RWPE2 (cell line): ENCODE measurements at regions not wholly inside any gene's neighbourhood (a gene's known extent, or its start where the extent isn't known, plus 50 kb on each side); places are given as distances from the start of the nearest gene placed in this dataset.
A peak's percentile ranks its signal among the peaks of the same experiment; 100 is the strongest.

Experiments
- ATAC-seq: fragments of 200-7000 bp; cut with Tn5 transposase; 3 replicates; pipeline ENCODE4 v1.9.1; 2021; ENCODE audit warnings: low read depth
- DNase-seq: peaks from one replicate; pipeline ENCODE4 v3.0.0-alpha.2; 2020; ENCODE audit warnings: low spot score
- H3K27ac ChIP-seq: fragments of 450-650 bp; 2 replicates; pipeline ENCODE4 v1.5.1; 2017; ENCODE audit warnings: mild to moderate bottlenecking; ENCODE audit not compliant: poor library complexity, severe bottlenecking
- H3K27me3 ChIP-seq: fragments of 250-450 bp; sonication (Bioruptor Pico); 2 replicates; pipeline ENCODE4 v1.5.1; 2021; ENCODE audit warnings: mild to moderate bottlenecking, moderate library complexity; ENCODE audit not compliant: insufficient read depth, poor library complexity, severe bottlenecking
- H3K36me3 ChIP-seq: fragments of 250-450 bp; sonication (Bioruptor Pico); 2 replicates; pipeline ENCODE4 v1.5.1; 2020; ENCODE audit warnings: low read depth, mild to moderate bottlenecking, moderate library complexity
- H3K4me1 ChIP-seq: fragments of 250-450 bp; sonication (Bioruptor Pico); 2 replicates; pipeline ENCODE4 v1.5.1; 2021; ENCODE audit warnings: mild to moderate bottlenecking, moderate library complexity; ENCODE audit not compliant: insufficient read depth, poor library complexity, severe bottlenecking
- H3K4me3 ChIP-seq: fragments of 250-450 bp; sonication (Bioruptor Pico); 2 replicates; pipeline ENCODE4 v1.5.1; 2021; ENCODE audit warnings: mild to moderate bottlenecking, moderate library complexity; ENCODE audit not compliant: severe bottlenecking
- H3K9me3 ChIP-seq: fragments of 250-450 bp; sonication (Bioruptor Pico); 2 replicates; pipeline ENCODE4 v1.5.1; 2021; ENCODE audit warnings: mild to moderate bottlenecking, moderate library complexity; ENCODE audit not compliant: severe bottlenecking
- TF ChIP-seq, protein P1 (sequence below): fragments of 450-650 bp; IDR thresholded peaks from one replicate; pipeline ENCODE4 v1.5.1; 2017; ENCODE audit warnings: mild to moderate bottlenecking, moderate library complexity; ENCODE audit not compliant: poor library complexity, severe bottlenecking

DNA sequence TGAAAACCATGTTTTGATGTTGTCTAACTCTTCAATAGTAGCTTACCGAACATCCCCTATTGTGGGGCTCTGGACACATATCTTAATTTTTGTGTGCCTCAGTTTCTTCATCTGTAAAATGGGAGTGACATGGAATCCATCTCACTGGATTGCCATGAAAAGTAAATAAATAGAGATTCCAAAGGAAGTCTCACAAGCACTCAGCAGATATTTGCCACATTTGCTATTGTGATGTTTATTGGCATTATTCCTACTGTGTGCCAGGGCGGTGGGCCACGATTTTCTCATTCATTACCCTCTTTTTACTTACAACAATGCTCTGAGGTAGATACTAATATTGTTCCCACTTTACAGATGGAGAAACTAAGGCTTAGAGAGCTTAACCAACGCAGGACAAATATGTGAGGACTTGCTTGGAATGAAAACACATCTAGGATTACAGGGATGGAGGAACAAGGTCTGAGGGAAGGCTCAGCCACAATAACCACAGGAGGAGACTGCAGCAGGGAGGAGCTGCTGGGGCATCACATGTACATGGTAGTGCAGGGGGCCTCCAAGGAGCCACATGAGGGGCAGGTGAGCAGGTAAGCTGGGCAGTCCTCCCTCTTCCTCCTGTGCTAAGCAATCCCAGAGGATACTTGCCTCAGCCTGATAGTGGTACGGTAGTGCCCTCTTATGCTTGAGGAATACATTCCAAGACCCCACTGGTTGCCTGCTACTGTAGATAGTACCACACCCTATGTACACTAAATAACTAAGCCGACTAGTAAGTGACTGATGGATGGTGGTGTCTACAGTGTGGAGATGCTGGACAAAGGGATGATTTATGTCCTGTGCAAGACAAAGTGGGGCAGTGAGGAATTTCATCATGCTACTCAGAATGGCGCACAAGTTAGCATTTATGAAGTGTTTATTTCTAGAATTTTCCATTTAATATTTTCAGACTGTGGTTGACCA, 176.9 kb downstream of the FOXA2 start:
- Histone ChIP-seq H3K27me3 (no peaks in the 10 kb centered on the region), H3K4me1 (peaks cover 13% of the 10 kb centered on the region), H3K9me3 (no peaks in the 10 kb centered on the region), H3K36me3 (no peaks in the 10 kb centered on the region), H3K4me3 (no peak overlapping the region), H3K27ac (no peak overlapping the region)
- DNase-seq (no peak), ATAC-seq (no peak)
- TF ChIP-seq, protein P1, sequence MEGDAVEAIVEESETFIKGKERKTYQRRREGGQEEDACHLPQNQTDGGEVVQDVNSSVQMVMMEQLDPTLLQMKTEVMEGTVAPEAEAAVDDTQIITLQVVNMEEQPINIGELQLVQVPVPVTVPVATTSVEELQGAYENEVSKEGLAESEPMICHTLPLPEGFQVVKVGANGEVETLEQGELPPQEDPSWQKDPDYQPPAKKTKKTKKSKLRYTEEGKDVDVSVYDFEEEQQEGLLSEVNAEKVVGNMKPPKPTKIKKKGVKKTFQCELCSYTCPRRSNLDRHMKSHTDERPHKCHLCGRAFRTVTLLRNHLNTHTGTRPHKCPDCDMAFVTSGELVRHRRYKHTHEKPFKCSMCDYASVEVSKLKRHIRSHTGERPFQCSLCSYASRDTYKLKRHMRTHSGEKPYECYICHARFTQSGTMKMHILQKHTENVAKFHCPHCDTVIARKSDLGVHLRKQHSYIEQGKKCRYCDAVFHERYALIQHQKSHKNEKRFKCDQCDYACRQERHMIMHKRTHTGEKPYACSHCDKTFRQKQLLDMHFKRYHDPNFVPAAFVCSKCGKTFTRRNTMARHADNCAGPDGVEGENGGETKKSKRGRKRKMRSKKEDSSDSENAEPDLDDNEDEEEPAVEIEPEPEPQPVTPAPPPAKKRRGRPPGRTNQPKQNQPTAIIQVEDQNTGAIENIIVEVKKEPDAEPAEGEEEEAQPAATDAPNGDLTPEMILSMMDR, result no peak

DNA sequence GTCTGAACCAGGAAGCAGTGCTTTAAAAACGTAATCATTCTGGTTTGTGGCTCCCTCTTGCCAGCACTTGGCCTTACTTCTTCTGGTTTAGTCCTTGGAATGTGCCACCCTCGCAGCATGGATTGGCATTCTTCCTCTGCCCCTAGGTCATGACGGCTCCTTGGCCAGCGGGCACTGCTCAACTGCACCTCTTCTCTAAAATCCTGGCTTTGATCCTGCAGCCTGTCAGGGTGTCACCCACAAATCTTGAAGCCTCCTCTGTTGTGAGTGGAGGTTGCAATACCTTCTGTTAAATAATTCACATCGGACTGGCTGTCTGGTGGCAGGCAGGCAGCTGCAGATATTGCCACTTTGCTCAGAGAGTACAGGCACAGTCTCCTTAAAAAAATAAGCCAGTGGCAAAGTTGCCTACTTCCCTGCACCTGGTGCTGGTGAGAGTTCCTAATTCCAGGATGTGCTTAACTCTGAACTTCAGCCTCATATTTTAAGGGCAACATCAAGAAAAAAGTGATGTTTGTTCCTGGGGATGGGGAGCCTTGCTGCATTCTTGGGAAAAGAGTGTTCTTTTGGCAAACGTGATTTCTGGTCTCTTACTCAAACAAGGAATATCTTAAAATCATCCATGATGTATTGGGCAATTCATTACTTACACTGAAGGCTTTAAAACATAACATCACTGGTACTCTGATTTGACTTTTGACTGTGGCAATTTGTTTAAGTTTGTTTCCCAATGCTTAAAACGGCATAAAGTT, 179.8 kb downstream of the FOXA2 start:
- Histone ChIP-seq H3K27me3 (no peaks in the 10 kb centered on the region), H3K4me1 (peaks cover 13% of the 10 kb centered on the region), H3K36me3 (no peaks in the 10 kb centered on the region), H3K27ac (peak overlapping the region; percentile 3), H3K9me3 (no peaks in the 10 kb centered on the region), H3K4me3 (no peak overlapping the region)
- TF ChIP-seq, protein P1, result no peak
- DNase-seq (no peak), ATAC-seq (peak; percentile 23; the same call in 2 of the 3 replicates)

GRCh38 chr20:22403632-22404361, 180.6 kb downstream of the FOXA2 start:
- Histone ChIP-seq H3K4me1 (peaks cover 13% of the 10 kb centered on the region), H3K36me3 (no peaks in the 10 kb centered on the region), H3K9me3 (no peaks in the 10 kb centered on the region), H3K27me3 (no peaks in the 10 kb centered on the region), H3K27ac (peak overlapping the region; percentile 11), H3K4me3 (no peak overlapping the region)
- DNase-seq (no peak), ATAC-seq (peak; percentile 27; the same call in 1 of the 3 replicates)
- TF ChIP-seq, protein P1, result no peak

DNA sequence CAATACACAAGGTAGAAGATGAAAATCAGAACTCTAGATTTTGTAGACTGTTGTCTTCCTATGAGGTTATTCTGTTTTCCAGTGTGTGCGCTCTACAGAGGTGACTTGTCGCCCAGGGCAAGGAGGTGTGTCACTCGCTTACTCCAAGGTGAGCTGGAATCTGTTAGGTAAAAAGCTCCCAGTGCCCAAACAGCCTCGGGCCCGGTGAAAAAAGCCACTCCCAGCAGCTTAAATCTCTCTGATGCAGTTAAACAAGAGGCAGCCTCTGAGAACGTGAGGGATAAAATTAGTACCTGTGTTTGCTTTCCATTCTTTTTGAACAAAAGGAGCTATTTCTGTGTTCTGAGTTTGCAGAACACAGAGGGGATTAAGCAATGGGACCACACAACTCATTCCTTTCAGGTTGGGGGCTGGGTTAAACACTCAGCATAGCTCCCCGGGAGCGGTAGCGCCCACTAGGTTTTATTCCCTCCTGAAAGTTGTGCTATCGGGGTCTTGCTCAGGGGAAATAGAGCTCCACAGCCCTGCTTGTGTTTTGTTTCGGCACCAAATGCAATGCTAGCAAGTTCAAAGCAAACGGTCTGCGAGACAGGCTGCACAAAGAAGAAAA, 181.2 kb downstream of the FOXA2 start:
- TF ChIP-seq, protein P1, result no peak
- peak; percentile 61 for ATAC-seq
- Histone ChIP-seq H3K4me1 (peaks cover 13% of the 10 kb centered on the region), H3K27me3 (no peaks in the 10 kb centered on the region), H3K9me3 (no peaks in the 10 kb centered on the region), H3K4me3 (no peak overlapping the region), H3K36me3 (no peaks in the 10 kb centered on the region), H3K27ac (peak overlapping the region; percentile 11)
- no peak for DNase-seq
